ENCODE measurements at regions not wholly inside any gene's neighbourhood (a gene's known extent, or its start where the extent isn't known, plus 50 kb on each side); places are given as distances from the start of the nearest gene placed in this dataset.

DNA sequence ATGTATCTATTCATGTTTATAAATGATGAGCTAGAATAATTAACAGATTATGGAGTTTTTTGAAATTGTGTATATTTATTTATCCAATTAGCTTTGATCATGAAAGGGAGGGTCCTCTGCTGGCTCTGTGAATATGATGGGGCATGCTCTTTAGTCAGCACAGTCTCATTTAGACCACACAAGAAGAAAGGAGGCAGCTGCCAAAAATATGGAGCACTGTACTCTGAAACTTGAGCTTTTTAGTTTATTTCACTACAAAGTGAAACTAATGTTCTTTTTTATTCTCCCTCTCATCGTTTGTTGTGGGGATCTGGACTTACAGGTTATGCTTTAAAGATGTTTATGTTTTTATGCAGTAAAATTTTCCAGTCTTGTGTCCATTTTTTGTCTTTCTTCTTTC lies 266.9 kb upstream of the GULP1 start:
- H3K9me3 ChIP-seq (ENCODE audit: insufficient read depth in 2 of 2, low read depth in 1 of 2, low read length in 1 of 2): peaks cover 10% of the 10 kb centered on the region in 2 experiments
- DNase-seq (ENCODE audit: low read depth in 1 of 2, low spot score in 2 of 2): no peak
- H2BK12ac ChIP-seq (ENCODE audit: low read depth, low read length): no peak overlapping the region
- ChIA-PET POLR2A (ENCODE audit: partially characterized antibody) (interaction anchor here (1.8 kb wide), 1 partner anchor 8 kb away, joined by 8 read pairs; no protein-coding TSS in a partner anchor), CTCF (ENCODE audit: partially characterized antibody) (interaction anchor here (1.2 kb wide), 1 partner anchor 9 kb away, joined by 4 read pairs; no protein-coding TSS in a partner anchor)
- H4K20me1 ChIP-seq (replicated peaks in 1 of 2; ENCODE audit: control insufficient read depth in 1 of 2, insufficient read depth in 2 of 2, low read length in 2 of 2): no peaks in the 10 kb centered on the region
- no peak overlapping the region for H2BK120ac ChIP-seq (replicated peaks; ENCODE audit: low read depth, low read length)
- no peak overlapping the region for H3K14ac ChIP-seq (ENCODE audit: insufficient read length)
- H2AK5ac ChIP-seq (ENCODE audit: low read depth, low read length): no peak overlapping the region
- no peaks in the 10 kb centered on the region; a peak in 1 of 8 replicates for H3K36me3 ChIP-seq (ENCODE audit: control insufficient read depth in 2 of 4, insufficient read depth in 4 of 4, low read length in 3 of 4)
- no peak overlapping the region for H2BK15ac ChIP-seq (ENCODE audit: low read length)
- H3K23ac ChIP-seq (ENCODE audit: insufficient read length): no peak overlapping the region
- no peak overlapping the region for H3K4me2 ChIP-seq (ENCODE audit: insufficient read depth in 1 of 2, low read depth in 2 of 2, low read length in 2 of 2)
- peaks cover 0 to 9% (median 5%) of the 10 kb centered on the region in 4 experiments; a peak in 5 of 7 replicates for H3K4me1 ChIP-seq (replicated peaks in 1 of 4; ENCODE audit: control insufficient read depth in 3 of 4, insufficient read depth in 4 of 4, low read length in 3 of 4)
- no peak overlapping the region for H2BK20ac ChIP-seq (ENCODE audit: low read length)
- 69% methylated on average over 1 of the region's 1 CpG; no CpG with 5 or more reads in 1 of the 2 experiments for WGBS, 2 experiments (ENCODE audit: extremely low coverage in 1 of 2, insufficient coverage in 1 of 2, insufficient read length in 1 of 2, insufficient replicate concordance in 2 of 2, low coverage in 1 of 2, low lambda C conversion rate in 2 of 2, missing lambda C conversion rate in 1 of 2)
- H2BK5ac ChIP-seq (ENCODE audit: low read depth, low read length): no peak overlapping the region
- no peak for FAIRE-seq
- H3K18ac ChIP-seq (ENCODE audit: extremely low read depth, low read length): no peak overlapping the region
- H3K27me3 ChIP-seq (replicated peaks in 1 of 4; ENCODE audit: control insufficient read depth in 3 of 4, extremely low read depth in 1 of 4, insufficient read depth in 3 of 4, low read length in 3 of 4): no peaks in the 10 kb centered on the region
- H3K4ac ChIP-seq (replicated peaks; ENCODE audit: insufficient read length, low read depth, low read length): no peak overlapping the region
- no peak overlapping the region for H3K9ac ChIP-seq (replicated peaks in 1 of 4; ENCODE audit: extremely low read depth in 1 of 4, low read depth in 3 of 4, low read length in 3 of 4)
- H3K56ac ChIP-seq (replicated peaks; ENCODE audit: insufficient read length, low read depth, low read length): no peak overlapping the region
- H3K23me2 ChIP-seq (ENCODE audit: low read depth, low read length): no peaks in the 10 kb centered on the region
- H4K5ac ChIP-seq (ENCODE audit: insufficient read length, low read depth, low read length): no peak overlapping the region
- H2AFZ ChIP-seq (ENCODE audit: low read length): no peak overlapping the region
- no peak overlapping the region for H4K8ac ChIP-seq (ENCODE audit: extremely low read depth, insufficient read depth, low read length)
- H3K79me2 ChIP-seq (ENCODE audit: control insufficient read depth in 1 of 2, insufficient read depth in 2 of 2, low read length in 2 of 2): peaks cover 0 to 9% of the 10 kb centered on the region in 2 experiments; a peak in 2 of 4 replicates
- H4K91ac ChIP-seq (replicated peaks; ENCODE audit: insufficient read length, low read length): no peak overlapping the region
- peaks cover 2% of the 10 kb centered on the region; the same call in 1 of the 2 replicates for H3K79me1 ChIP-seq (ENCODE audit: low read depth, low read length)
- no peak overlapping the region for H3K4me3 ChIP-seq (ENCODE audit: extremely low read depth in 1 of 4, insufficient read depth in 2 of 4, low read depth in 3 of 4, low read length in 4 of 4)
- H3K27ac ChIP-seq (ENCODE audit: low read depth, low read length): no peak overlapping the region
- TF ChIP-seq KDM5A (IDR thresholded peaks at IDR 0.05; ENCODE audit: low read length) (no peak), POLR2AphosphoS5 (IDR thresholded peaks at IDR 0.05; ENCODE audit: low read depth, low read length) (no peak), GABPA (IDR thresholded peaks at IDR 0.05; ENCODE audit: borderline replicate concordance, insufficient read depth, low read length) (no peak), POLR2A (IDR thresholded peaks at IDR 0.05; ENCODE audit: control extremely low read depth in 1 of 2, low read depth in 2 of 2, low read length in 2 of 2) (no peak), TAF1 (IDR thresholded peaks at IDR 0.05; ENCODE audit: low read depth, low read length) (no peak), RAD21 (IDR thresholded peaks at IDR 0.05 in 1 of 2, conservative IDR thresholded peaks at IDR 0.05 in 1 of 2; ENCODE audit: low read depth in 2 of 2, low read length in 2 of 2) (no peak), CTBP2 (IDR thresholded peaks at IDR 0.05; ENCODE audit: borderline replicate concordance, insufficient read depth, insufficient read length, low read length) (no peak), JUND (IDR thresholded peaks at IDR 0.05; ENCODE audit: low read length) (no peak), CBX5 (IDR thresholded peaks at IDR 0.05; ENCODE audit: low read depth, low read length) (no peak), HDAC2 (IDR thresholded peaks at IDR 0.05; ENCODE audit: borderline replicate concordance in 1 of 2, low read depth in 2 of 2, low read length in 2 of 2) (no peak), KDM4A (IDR thresholded peaks at IDR 0.05; ENCODE audit: low read depth, low read length, severe bottlenecking) (no peak)
- TF ChIP-seq, protein P1, sequence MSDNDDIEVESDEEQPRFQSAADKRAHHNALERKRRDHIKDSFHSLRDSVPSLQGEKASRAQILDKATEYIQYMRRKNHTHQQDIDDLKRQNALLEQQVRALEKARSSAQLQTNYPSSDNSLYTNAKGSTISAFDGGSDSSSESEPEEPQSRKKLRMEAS (IDR thresholded peaks at IDR 0.05): no peak
- TF ChIP-seq, protein P2, sequence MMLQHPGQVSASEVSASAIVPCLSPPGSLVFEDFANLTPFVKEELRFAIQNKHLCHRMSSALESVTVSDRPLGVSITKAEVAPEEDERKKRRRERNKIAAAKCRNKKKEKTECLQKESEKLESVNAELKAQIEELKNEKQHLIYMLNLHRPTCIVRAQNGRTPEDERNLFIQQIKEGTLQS (IDR thresholded peaks at IDR 0.05; ENCODE audit: insufficient read depth, low read depth, low read length): no peak

Data from H1 (cell line).